HG03280 (cell line): ENCODE measurements at regions not wholly inside any gene's neighbourhood (a gene's known extent, or its start where the extent isn't known, plus 50 kb on each side); places are given as distances from the start of the nearest gene placed in this dataset.
"Not testable (repeated sequence)": the region's sequence is repeated elsewhere in the genome, so short reads cannot be mapped to it uniquely, and the experiment has no call there.

Source experiments
- ATAC-seq: cut with Tn5 transposase; IDR thresholded peaks from one replicate; pipeline ENCODE4 v1.9.1; 2021; ENCODE audit warnings: mild to moderate bottlenecking, moderate library complexity; ENCODE audit not compliant: unreplicated experiment

- no peak for ATAC-seq
Measured at GRCh38 chr2:182548031-182548950, 121.5 kb upstream of the PDE1A start.

GRCh38 chr2:182550234-182550633 is 123.4 kb upstream of the PDE1A start:
- no peak for ATAC-seq

GRCh38 chr2:182552232-182552631 is 125.4 kb upstream of the PDE1A start:
- ATAC-seq: not testable (repeated sequence)

- not testable (repeated sequence) for ATAC-seq
Measured at GRCh38 chr2:182552785-182553184, 125.9 kb upstream of the PDE1A start.

GRCh38 chr2:182553483-182553882 is 126.6 kb upstream of the PDE1A start:
- ATAC-seq: peak; percentile 99

GRCh38 chr2:182554950-182555349 is 128.1 kb upstream of the PDE1A start:
- ATAC-seq: no peak

- no peak for ATAC-seq
Measured at GRCh38 chr2:182558564-182558963, 131.7 kb upstream of the PDE1A start.

GRCh38 chr2:182559623-182560022 is 132.8 kb upstream of the PDE1A start:
- ATAC-seq: no peak

- ATAC-seq: no peak
Measured at GRCh38 chr2:182565911-182566567, 139.2 kb upstream of the PDE1A start.

- ATAC-seq: no peak
Measured at GRCh38 chr2:182573553-182573952, 142.5 kb upstream of the DNAJC10 start.

- ATAC-seq: no peak
Measured at GRCh38 chr2:182577816-182578215, 138.2 kb upstream of the DNAJC10 start.

GRCh38 chr2:182581196-182581935 is 134.7 kb upstream of the DNAJC10 start:
- no peak for ATAC-seq

- no peak for ATAC-seq
Measured at GRCh38 chr2:182584462-182584861, 131.6 kb upstream of the DNAJC10 start.

- no peak for ATAC-seq
Measured at GRCh38 chr2:182585001-182585400, 131.1 kb upstream of the DNAJC10 start.

GRCh38 chr2:182585430-182585829 is 130.6 kb upstream of the DNAJC10 start:
- no peak for ATAC-seq

- no peak for ATAC-seq
Measured at GRCh38 chr2:182586426-182586825, 129.6 kb upstream of the DNAJC10 start.

- no peak for ATAC-seq
Measured at GRCh38 chr2:182587831-182588230, 128.2 kb upstream of the DNAJC10 start.

GRCh38 chr2:182589121-182589520 is 126.9 kb upstream of the DNAJC10 start:
- ATAC-seq: no peak

GRCh38 chr2:182591774-182592173 is 124.3 kb upstream of the DNAJC10 start:
- ATAC-seq: no peak

GRCh38 chr2:182592691-182593393 is 123.2 kb upstream of the DNAJC10 start:
- no peak for ATAC-seq
